SU-DHL-6 (cell line): ENCODE measurements at regions not wholly inside any gene's neighbourhood (a gene's known extent, or its start where the extent isn't known, plus 50 kb on each side); places are given as distances from the start of the nearest gene placed in this dataset.
"Not testable (repeated sequence)": the region's sequence is repeated elsewhere in the genome, so short reads cannot be mapped to it uniquely, and the experiment has no call there.

Experiments used
- EZH2phosphoT487 ChIP-seq: fragments of 200-600 bp; sonication (generic), shearing (Covaris generic); conservative IDR thresholded peaks from 2 replicates; pipeline ENCODE4 v1.6.1; 2018; ENCODE audit warnings: mild to moderate bottlenecking, antibody characterized with exemption, low read length, moderate library complexity, mixed read lengths
- TF ChIP-seq, protein P1 (sequence below): fragments of 200-600 bp; sonication (generic); IDR thresholded peaks from one replicate; pipeline ENCODE4 v1.5.1; 2017; ENCODE audit warnings: antibody characterized with exemption, mild to moderate bottlenecking, low read length, moderate library complexity; ENCODE audit not compliant: insufficient read depth, poor library complexity, severe bottlenecking

DNA sequence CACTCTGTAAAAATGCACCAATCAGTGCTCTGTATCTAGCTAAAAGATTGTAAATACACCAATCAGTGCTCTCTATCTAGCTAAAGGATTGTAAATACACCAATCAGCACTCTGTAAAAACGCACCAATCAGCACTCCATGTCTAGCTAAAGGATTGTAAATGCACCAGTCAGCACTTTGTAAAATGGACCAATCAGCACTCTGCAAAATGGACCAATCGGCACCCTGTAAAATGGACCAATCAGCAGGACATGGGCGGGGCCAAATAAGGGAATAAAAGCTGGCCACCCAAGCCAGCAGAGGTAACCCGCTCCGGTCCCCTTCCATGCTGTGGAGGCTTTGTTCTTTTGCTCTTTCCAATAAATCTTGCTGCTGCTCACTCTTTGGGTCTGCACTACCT is 140.7 kb downstream of the ELOVL4 start:
- TF ChIP-seq, protein P1, sequence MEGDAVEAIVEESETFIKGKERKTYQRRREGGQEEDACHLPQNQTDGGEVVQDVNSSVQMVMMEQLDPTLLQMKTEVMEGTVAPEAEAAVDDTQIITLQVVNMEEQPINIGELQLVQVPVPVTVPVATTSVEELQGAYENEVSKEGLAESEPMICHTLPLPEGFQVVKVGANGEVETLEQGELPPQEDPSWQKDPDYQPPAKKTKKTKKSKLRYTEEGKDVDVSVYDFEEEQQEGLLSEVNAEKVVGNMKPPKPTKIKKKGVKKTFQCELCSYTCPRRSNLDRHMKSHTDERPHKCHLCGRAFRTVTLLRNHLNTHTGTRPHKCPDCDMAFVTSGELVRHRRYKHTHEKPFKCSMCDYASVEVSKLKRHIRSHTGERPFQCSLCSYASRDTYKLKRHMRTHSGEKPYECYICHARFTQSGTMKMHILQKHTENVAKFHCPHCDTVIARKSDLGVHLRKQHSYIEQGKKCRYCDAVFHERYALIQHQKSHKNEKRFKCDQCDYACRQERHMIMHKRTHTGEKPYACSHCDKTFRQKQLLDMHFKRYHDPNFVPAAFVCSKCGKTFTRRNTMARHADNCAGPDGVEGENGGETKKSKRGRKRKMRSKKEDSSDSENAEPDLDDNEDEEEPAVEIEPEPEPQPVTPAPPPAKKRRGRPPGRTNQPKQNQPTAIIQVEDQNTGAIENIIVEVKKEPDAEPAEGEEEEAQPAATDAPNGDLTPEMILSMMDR: not testable (repeated sequence)
- not testable (repeated sequence) for TF ChIP-seq EZH2phosphoT487
